ENCODE measurements at regions not wholly inside any gene's neighbourhood (a gene's known extent, or its start where the extent isn't known, plus 50 kb on each side); places are given as distances from the start of the nearest gene placed in this dataset.
"Not testable (repeated sequence)": the region's sequence is repeated elsewhere in the genome, so short reads cannot be mapped to it uniquely, and the experiment has no call there.

- DNase-seq, result no peak
Measured at GRCh38 chr1:22196041-22196440, 53.1 kb upstream of the WNT4 start.

GRCh38 chr1:22196641-22197040, 53.7 kb upstream of the WNT4 start:
- DNase-seq, result no peak

GRCh38 chr1:22197644-22198043, 54.7 kb upstream of the WNT4 start:
- no peak for DNase-seq

GRCh38 chr1:22201023-22201422, 58.1 kb upstream of the WNT4 start:
- no peak for DNase-seq

GRCh38 chr1:22203335-22203734, 60.4 kb upstream of the WNT4 start:
- no peak for DNase-seq

GRCh38 chr1:22204057-22204840, 61.4 kb upstream of the WNT4 start:
- no peak for DNase-seq

- peak; percentile 11 for DNase-seq
Measured at GRCh38 chr1:22204989-22205913, 62.4 kb upstream of the WNT4 start.

GRCh38 chr1:22206551-22207125, 63.7 kb upstream of the WNT4 start:
- DNase-seq, result no peak

- peak; percentile 32 for DNase-seq
Measured at GRCh38 chr1:22207511-22208267, 64.8 kb upstream of the WNT4 start.

GRCh38 chr1:22208268-22208972, 65.5 kb upstream of the WNT4 start:
- DNase-seq, result no peak

- no peak for DNase-seq
Measured at GRCh38 chr1:22208973-22209378, 66.1 kb upstream of the WNT4 start.

- no peak for DNase-seq
Measured at GRCh38 chr1:22210176-22210575, 67.3 kb upstream of the WNT4 start.

GRCh38 chr1:22210636-22211035, 67.7 kb upstream of the WNT4 start:
- no peak for DNase-seq

- DNase-seq, result not testable (repeated sequence)
Measured at GRCh38 chr1:22211459-22211858, 68.6 kb upstream of the WNT4 start.

GRCh38 chr1:22212400-22213233, 69.7 kb upstream of the WNT4 start:
- DNase-seq, result no peak

- no peak for DNase-seq
Measured at GRCh38 chr1:22216210-22216883, 73.5 kb upstream of the WNT4 start.

GRCh38 chr1:22216966-22217365, 74.1 kb upstream of the WNT4 start:
- no peak for DNase-seq

- no peak for DNase-seq
Measured at GRCh38 chr1:22217811-22218460, 75.0 kb upstream of the WNT4 start.

- no peak for DNase-seq
Measured at GRCh38 chr1:22218618-22219250, 75.8 kb upstream of the WNT4 start.
